ENCODE measurements at regions not wholly inside any gene's neighbourhood (a gene's known extent, or its start where the extent isn't known, plus 50 kb on each side); places are given as distances from the start of the nearest gene placed in this dataset.
"Not testable (repeated sequence)": the region's sequence is repeated elsewhere in the genome, so short reads cannot be mapped to it uniquely, and the experiment has no call there.

- no peak for DNase-seq
Observed at GRCh38 chr6:113009682-113010081, 662.6 kb downstream of the RFPL4B start.

GRCh38 chr6:113010196-113010989, 663.3 kb downstream of the RFPL4B start:
- no peak for DNase-seq

GRCh38 chr6:113011389-113011788, 664.3 kb downstream of the RFPL4B start:
- no peak for DNase-seq

GRCh38 chr6:113011801-113012200, 664.7 kb downstream of the RFPL4B start:
- DNase-seq: no peak

GRCh38 chr6:113015249-113015648, 668.1 kb downstream of the RFPL4B start:
- no peak for DNase-seq

- no peak for DNase-seq
Observed at GRCh38 chr6:113017353-113017752, 670.2 kb downstream of the RFPL4B start.

GRCh38 chr6:113018351-113019151, 671.4 kb downstream of the RFPL4B start:
- DNase-seq: no peak

GRCh38 chr6:113019176-113019575, 672.0 kb downstream of the RFPL4B start:
- DNase-seq: no peak

- DNase-seq: no peak
Observed at GRCh38 chr6:113027780-113028179, 680.6 kb downstream of the RFPL4B start.

- DNase-seq: not testable (repeated sequence)
Observed at GRCh38 chr6:113029161-113029560, 682.0 kb downstream of the RFPL4B start.

GRCh38 chr6:113031591-113032238, 684.6 kb downstream of the RFPL4B start:
- DNase-seq: no peak

- no peak for DNase-seq
Observed at GRCh38 chr6:113039005-113039404, 691.9 kb downstream of the RFPL4B start.

GRCh38 chr6:113047148-113047547, 700.0 kb downstream of the RFPL4B start:
- no peak for DNase-seq

GRCh38 chr6:113047932-113048331, 700.8 kb downstream of the RFPL4B start:
- DNase-seq: no peak

- no peak for DNase-seq
Observed at GRCh38 chr6:113048741-113049140, 701.6 kb downstream of the RFPL4B start.

- DNase-seq: no peak
Observed at GRCh38 chr6:113049190-113049589, 702.1 kb downstream of the RFPL4B start.

- DNase-seq: no peak
Observed at GRCh38 chr6:113050010-113050858, 703.1 kb downstream of the RFPL4B start.

- no peak for DNase-seq
Observed at GRCh38 chr6:113050979-113051378, 703.8 kb downstream of the RFPL4B start.

- no peak for DNase-seq
Observed at GRCh38 chr6:113052506-113052905, 705.4 kb downstream of the RFPL4B start.

- DNase-seq: no peak
Observed at GRCh38 chr6:113055061-113055460, 707.9 kb downstream of the RFPL4B start.

- DNase-seq: no peak
Observed at GRCh38 chr6:113055998-113056397, 708.9 kb downstream of the RFPL4B start.

- no peak for DNase-seq
Observed at GRCh38 chr6:113057567-113058053, 710.5 kb downstream of the RFPL4B start.
